GM21717 (cell line): ENCODE measurements at regions not wholly inside any gene's neighbourhood (a gene's known extent, or its start where the extent isn't known, plus 50 kb on each side); places are given as distances from the start of the nearest gene placed in this dataset.
"Not testable (repeated sequence)": the region's sequence is repeated elsewhere in the genome, so short reads cannot be mapped to it uniquely, and the experiment has no call there.

Experiments
- ATAC-seq: cut with Tn5 transposase; IDR thresholded peaks from one replicate; pipeline ENCODE4 v1.9.1; 2021; ENCODE audit warnings: mild to moderate bottlenecking, moderate library complexity; ENCODE audit not compliant: unreplicated experiment

DNA sequence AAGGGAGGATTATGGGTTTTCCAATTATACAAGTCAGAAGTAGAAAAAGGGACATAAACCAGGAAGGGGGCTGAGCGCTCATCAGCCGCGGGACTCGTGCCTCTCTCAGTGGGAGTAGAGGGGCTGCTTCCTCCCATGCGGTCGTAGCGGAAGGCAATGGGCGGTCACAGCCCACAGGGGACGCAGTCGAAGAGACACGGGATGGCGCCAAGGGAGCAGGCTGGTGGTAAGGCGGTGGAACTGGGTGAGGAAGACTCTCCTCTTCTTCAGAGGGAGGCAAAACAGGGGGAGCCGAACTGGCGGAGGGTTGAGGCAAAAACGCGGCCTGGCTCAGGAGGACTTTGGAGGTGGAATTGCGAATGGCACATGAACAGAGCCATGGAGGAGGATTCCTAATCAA lies 677.7 kb downstream of the TMEM121 start:
- ATAC-seq = no peak

DNA sequence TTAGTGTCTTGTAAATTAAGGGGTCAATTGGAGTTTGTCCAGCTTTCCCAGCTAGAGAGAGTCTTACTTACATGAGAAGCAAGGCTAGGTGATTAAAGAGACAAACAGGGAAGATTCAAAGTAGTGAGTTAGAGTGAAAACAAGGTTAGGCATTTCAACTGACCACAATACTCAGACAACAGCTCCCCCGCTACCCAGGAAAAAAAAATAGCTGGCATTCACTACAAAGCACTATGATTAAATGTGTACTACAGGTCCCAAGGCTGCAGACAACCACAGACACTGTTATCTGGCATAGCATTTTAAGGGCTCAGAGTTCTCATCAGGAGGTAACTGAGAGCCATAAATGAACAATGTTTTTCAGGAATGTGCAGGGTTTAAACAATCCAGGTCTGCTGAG lies 680.9 kb downstream of the TMEM121 start:
- ATAC-seq = no peak

DNA sequence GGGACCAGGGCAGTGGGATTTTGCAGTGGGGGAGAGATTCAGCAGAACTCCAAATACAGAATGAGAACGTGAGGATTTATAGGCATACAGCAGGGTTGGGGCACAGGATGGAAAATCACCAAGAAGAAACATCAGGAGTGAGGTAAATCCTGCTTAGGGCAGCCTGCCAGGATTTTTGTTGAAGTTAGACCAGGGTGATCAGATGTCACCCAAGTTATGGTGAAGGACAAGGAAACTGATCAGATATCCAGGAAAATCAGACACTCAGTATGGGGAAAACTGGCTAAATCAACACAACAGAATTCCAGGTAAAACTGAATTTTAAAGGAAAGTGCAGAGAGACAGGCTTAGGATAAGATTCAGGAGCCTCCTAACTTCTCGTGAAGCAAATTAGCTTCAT lies 682.4 kb downstream of the TMEM121 start:
- ATAC-seq = no peak

DNA sequence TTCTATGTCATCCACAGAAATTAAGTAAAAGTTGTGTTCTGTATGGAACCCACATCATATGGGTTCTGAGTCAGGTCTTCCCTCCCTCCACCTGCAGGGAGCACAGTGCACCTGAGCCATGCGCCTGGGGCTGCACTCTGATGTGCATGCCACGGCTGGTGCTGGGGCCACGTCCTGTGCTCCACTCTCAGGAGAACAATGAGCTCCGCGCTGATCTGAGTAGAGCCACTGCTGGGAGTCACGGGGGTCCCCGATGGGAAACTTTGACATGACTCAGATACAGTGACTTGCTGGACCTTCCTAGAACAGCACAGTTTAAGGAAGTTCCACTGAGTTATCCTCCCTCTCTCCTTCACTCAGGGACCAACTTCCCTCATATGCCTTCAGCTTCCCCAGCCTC lies 683.4 kb downstream of the TMEM121 start:
- ATAC-seq = no peak

DNA sequence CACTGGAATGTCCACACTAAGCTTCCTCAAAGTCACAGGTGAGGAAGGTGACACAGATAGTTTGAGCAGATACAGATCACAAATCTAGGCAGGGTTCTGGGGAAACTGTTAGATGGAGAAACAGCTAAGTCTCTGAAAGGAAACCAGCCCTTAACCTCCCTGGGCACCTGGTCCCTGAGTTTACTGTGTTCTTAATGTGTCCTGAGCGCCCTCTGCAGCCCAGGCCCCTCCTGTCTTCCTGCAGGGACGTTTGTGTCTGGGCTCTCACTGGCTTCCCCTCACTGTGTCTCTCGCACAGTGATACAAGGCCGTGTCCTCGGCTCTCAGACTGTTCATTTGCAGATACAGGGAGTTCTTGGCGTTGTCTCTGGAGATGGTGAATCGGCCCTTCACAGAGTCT lies 684.3 kb downstream of the TMEM121 start:
- ATAC-seq = no peak

DNA sequence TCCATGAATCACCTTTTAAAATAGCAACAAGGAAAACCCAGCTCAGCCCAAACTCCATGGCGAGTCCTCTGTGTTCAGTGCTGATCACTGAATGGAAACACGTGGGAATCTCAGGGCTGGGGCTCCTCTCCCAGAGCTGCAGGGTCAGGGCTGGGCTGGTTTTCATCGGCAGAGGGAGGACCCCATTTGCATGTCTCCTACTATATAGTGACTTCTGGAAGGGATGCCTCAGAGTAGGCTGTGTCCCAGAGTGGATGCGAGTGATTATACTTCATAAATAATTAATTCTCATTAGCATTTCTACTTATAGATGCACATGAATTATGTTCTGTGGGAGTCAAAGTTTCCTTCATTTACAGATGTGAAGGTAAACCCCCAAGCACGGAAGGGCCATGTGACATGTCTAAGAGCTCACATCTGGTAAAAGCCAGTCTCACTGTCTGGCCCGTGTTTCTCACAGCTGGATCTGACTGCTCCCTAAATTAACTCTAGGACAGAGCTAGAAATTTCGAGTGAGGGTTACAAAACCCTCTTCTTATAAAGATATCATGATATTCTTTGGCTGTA lies 685.0 kb downstream of the TMEM121 start:
- no peak for ATAC-seq

DNA sequence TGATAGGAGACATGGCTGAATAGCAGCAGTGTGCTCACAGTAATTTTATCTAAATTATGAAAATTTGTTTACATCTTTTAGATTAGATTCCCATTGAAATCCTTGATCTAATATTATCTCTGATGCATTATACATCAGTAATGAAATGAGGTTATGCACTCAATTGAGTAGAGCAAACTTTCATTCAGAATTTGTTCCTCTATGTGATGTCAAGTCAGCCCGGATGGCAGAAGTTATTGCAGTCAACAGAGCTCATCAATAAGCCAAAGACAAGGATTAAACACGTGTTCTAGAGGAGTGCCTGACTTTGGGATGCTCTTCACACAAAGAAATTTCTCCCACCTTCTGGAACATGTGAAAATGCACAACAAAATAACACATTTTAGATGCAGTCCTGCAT lies 688.8 kb downstream of the TMEM121 start:
- no peak for ATAC-seq

DNA sequence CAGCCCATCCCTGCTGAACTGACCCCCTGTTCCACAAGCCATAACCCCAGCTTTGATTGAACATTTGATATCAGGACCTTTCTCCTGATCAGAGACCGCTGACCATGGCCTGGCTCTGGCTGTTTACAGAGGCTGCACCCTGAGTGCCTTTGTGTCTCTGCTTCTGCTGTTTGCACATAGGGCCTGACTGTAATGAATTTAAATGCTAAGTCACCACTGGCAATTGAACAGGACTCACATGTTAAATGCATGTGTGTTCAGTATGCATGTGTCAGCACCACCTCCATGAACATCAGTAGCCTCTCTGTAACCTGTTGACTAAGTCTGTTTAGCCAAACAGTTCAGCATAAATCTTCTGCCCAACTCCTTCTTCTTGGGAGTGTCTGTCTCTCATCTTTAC lies 690.3 kb downstream of the TMEM121 start:
- ATAC-seq = no peak

DNA sequence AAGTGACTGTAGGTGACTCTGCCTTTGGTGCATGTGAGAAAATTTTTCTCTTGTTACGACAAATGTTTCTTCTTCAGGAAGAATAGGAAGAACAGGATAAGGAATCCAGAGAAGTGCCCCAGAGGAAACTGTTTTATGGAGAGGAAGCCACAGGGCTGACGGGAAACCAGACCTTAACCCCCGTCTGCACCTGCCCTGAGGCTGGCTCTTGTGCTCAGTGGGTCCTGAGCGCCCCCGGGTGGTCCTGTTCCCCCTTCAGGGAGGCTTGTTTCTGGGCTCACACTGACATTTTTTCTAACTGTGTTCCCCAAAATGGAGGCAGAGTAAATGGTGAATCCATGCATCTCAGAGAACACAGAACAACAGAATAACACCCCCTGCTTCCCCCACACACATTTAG lies 691.8 kb downstream of the TMEM121 start:
- ATAC-seq = no peak

DNA sequence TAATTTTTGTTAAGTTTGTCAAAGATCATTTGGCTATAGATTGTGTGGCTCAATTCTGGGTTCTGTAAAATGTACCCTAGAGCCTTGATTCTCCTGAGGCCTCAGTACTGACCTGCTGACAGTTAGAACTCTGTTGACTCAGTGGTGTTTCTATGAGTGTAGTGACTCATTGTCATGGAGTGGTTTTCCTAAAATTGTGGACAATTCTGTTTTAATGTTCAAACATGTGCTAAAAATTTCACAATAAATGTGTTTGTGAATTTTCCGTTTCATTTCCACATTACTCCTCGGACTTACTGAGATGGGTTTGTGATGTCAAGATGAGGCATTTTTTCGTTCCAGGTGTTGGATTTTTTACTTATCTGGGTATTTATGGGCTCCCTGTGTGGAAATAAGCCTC lies 695.9 kb downstream of the TMEM121 start:
- no peak for ATAC-seq

DNA sequence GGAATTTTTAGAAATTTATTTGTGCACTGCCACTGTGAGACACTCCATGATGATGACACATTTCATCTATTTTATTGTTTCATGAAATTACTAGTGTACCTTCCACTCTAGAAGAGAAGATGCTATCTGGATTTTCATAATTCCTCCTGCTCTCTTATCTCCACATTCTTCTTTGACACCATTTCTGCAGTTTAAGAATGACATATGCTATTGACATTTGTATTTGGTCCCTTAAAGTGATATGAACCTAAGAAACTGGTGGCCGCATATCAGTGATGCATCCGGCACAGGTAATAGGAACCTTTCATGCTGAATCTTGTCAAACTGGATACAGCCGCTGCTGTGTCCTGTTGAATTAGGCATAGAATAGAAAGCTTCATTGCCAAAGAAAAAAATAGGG lies 696.3 kb downstream of the TMEM121 start:
- ATAC-seq = no peak

DNA sequence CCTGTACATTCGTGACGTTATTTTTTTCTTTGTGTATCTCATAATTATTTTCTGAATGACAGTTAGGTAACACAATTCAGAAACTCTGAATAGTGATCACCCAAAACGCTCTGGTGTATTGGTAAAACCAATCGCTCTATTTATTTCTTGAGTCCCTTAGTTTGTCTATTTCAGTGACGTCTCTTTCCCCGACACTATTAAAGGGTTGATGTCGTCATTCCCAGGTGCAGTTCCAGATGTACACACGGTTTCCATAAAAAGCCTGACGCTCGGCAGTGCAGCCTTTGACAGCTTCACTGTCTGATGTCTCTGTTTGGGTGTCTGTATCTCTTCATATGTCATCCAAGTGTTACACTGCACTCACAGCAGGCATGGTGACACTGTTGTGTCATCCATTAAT lies 701.4 kb downstream of the TMEM121 start:
- ATAC-seq = no peak

DNA sequence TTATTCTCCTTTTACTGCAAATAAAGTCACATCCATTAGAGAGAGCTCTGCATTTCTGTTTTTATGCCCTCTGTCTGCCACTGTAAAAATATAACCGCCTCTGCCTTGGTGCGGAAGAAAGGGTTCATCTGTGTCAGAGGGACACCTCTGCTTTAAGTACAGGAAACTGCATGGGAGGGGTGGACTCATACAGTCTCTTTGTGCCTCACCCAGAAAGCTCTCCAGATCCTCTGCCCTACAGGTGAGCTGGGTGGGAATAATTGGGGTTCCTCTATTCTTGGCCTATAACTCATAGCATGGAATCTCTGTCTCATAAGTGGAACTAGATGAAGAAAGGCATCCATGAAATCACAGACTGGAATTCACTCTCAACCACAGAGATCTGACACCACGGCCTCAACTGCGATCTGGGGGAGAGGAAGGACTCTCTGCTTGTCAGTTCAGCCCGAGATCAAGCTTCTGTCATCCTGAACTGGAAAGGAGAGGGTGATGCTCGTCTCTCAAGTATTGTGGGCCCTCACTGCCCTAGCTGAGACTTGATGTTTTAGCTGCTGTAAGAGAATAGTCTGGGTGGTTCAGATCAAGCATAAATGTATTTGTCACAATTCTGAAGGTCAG lies 702.3 kb downstream of the TMEM121 start:
- no peak for ATAC-seq

DNA sequence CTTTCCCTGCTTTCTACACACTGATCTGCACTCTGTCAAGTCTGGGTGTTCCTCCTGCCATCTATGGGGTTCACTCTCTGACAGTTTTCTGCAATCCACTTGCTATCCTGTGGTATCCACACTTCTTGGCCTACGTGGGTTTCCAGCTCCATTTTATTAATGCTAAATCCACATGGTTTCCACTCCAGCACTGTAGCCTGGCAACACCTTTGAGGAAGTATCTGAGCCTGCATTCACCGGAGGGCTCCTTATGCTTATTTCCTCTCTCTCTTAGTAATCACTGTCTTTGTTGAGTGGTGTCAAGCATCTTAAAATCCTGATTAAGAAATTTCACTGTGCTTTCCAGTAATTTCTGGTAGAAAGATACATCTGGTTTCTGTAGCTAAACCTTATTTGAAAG lies 703.7 kb downstream of the TMEM121 start:
- no peak for ATAC-seq

DNA sequence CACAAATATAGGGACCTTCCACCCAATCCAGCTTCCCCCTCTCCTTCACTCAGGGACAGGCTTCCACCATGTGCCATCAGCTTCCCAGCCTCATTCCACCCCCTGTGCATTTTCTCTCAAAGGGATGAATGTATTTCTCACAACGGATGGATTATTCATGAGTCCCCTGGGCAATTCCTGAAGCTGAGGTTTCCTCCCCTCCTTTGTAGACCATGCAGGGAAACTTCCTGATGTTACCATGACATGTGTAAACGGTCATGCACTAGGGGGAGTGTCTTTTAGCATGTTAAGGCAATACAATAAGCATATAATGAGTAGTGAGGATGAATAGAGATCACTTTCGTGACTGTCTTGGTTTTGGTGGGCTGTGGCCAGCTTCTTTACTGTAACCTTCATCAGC lies 706.8 kb downstream of the TMEM121 start:
- ATAC-seq = not testable (repeated sequence)

DNA sequence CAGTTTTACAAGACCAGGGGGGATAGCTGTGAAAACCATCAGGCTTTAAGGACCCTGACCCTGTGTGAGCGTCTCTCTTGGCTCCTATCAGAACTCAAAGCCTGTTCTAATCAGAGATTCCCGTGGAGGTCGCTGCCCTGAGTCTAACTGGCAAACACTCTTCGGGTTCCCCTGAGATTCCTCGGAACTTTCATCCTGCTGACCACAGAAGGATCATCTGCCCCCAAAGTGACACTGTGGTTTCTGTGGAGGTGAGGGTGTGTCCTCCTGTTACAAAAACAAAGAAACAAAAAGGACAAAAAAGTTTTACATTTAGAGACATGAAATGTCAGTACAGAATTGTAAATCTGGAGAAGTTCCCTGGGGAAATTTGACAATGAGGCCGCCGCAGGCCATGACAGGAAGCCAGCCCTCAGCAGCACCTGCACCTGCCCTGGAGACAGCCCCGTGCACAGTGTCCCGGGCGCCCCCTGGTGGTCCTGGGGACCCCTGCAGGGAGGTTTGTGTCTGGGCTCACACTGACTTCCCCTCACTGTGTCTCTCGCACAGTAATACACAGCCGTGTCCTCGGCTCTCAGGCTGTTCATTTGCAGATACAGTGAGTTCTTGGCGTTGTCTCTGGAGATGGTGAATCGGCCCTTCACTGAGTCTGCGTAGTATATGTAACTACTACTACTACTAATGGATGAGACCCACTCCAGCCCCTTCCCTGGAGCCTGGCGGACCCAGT lies 708.3 kb downstream of the TMEM121 start:
- not testable (repeated sequence) for ATAC-seq

DNA sequence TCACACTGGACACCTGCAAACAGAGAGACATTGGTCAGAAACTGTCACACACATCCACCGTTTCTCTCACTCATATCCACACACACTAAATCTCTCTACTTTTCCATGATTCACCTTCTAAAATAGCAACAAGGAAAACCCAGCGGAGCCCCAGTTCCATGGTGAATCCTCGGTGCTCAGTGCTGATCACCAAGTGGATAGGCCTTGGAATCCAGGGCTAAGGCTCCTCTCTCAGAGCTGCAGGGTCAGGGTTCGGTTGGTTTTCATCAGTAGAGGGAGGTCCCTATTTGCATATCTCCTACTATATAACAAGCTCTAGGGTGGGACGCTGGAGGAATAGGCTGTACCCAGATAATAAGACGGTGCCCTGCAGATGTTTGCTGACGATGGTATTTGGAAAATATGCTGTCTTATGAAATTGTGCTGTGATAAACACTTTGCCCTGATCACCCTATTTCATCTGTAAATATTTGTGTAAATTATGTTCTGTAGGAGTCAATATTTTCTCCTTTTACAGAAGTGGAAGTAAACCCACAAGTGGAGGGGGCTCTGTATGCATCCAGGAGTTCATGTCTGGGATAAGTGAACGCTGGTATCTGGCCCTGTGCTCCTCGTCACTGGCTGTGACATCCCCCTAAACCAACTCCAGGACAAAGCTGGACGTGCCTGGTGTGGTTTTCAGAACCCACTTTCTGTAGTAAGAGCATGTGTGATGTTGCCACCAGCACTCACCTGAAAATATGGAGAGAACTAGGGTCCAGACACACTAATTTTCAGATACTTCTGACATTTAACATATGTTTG lies 709.2 kb downstream of the TMEM121 start:
- ATAC-seq = no peak

DNA sequence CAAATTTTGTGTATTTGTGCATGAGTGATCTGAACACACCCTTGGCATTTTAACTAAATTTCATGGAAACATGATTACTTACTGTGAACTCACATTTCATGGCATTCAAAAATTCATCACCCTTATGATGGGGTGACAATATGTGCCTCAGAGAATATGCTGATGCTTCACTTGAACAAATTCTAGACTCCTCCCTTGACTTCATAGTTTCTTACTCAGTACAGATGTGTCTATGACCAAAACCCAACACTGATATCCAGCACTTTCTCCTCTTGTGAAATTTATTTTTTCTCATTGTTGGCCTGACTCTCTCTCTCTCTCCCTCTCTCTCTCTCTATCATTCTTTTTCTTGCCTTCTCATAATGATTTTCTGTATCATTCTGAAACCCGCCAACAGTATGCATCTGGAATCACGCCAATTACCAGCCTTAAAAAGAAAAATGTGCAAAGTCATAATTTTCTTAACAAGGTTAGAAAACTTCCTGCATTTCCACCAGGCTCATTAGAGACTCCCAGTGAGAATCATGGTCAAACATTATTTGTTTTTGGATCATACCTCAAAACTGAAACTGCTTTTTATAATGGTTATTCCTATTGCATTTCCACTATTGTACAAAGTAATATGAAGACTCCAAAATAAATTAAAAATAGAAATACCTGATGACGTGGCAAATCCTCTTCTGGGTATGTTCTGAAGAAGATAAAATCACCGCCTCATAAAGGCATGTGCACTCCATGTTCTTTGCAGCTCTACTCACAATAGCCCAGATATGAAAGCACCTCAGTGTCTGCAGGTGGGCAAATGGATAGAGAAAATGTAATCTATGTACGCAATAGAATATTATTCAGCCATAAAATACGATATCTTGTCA lies 722.2 kb downstream of the TMEM121 start:
- ATAC-seq = no peak

DNA sequence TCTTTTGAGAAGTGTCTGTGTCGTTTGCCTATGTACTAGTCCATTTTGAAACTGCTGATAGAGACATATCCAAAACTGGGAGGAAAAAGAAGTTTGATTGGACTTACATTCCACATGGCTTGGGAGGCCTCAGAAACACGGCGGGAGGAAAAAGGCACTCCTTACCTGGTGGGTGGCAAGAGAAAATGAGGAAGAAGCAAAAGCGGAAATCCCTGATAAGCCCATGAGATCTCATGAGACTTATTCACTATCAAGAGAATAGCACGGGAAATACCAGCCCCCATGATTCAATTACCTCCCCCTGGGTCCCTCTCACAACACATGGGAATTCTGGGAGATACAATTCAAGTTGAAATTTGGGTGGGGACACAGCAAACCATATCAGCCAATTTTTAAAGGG lies 727.6 kb downstream of the TMEM121 start:
- not testable (repeated sequence) for ATAC-seq

DNA sequence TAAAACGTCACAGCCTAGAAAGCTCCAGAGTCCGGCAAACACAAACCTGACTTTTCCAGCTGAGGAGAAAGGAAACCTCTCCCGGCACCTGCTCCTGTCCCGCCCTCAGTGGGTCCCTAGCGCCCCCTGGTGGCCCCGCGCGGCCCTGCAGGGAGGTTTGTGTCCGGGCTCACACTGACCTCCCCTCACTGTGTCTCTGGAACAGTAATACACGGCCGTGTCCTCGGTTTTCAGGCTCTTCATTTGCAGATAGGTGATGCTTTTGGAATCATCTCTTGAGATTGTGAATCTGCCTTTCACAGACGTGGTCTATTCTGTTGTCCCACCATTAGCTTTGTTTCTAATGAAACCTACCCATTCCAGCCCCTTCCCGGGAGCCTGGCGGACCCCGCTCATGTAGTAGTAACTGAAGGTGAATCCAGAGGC lies 731.2 kb downstream of the TMEM121 start:
- ATAC-seq = not testable (repeated sequence)
